K562 (cell line): ENCODE measurements at regions not wholly inside any gene's neighbourhood (a gene's known extent, or its start where the extent isn't known, plus 50 kb on each side); places are given as distances from the start of the nearest gene placed in this dataset.

Source experiments
- ATAC-seq: fragments of 200-7000 bp; cut with Tn5 transposase; 3 replicates; pipeline ENCODE4 v1.9.1; 2020; ENCODE audit warnings: moderate library complexity
- BruUV-seq: library from RNA; stranded (reverse); fragments of 400-500 nt; replicated peaks from 2 replicates; lab custom pipeline; 2021; lab: Mats Ljungman, UMichigan
- CTCF ChIA-PET: fragments of 300-600 bp; formaldehyde crosslinking; extraction: SDS; loops from one replicate; lab custom pipeline; 2021; ENCODE audit warnings: low intra/inter-chr PET ratio; lab: Yijun Ruan, JAX
- POLR2A ChIA-PET: fragments of 300-600, 350-650 bp; sonication (Branson Sonifier 250); formaldehyde crosslinking; extraction: SDS; loops from one replicate; lab custom pipeline; 2021; ENCODE audit warnings: antibody characterized with exemption, inconsistent platforms; lab: Yijun Ruan, JAX
- DNase-seq, 4 experiments: peaks; one replicate each; pipeline versions ENCODE4 v3.0.0 to v3.0.0-alpha.2; 2011 to 2018; ENCODE audit warnings: low spot score in 3 of 4, mixed read lengths in 3 of 4; ENCODE audit errors: extremely low read depth in 1 of 4
- FAIRE-seq: peaks from 2 replicates; lab custom pipeline; 2011; peaks lifted over from hg19 to GRCh38; lab: Jason Lieb, UNC
- H2AFZ ChIP-seq: 2 replicates; pipeline ENCODE4 v1.6.0; 2011; ENCODE audit warnings: low read depth, low read length, control low read depth, inconsistent platforms
- H3K27ac ChIP-seq: fragments of 200-600 bp; 3 replicates; pipeline ENCODE4 v1.8.0; 2011; ENCODE audit warnings: low read depth, mild to moderate bottlenecking, control low read depth, inconsistent platforms, low read length, moderate library complexity, mixed read lengths; ENCODE audit errors: extremely low read depth
- H3K27me3 ChIP-seq, 2 experiments: fragments of 300-600 bp in 1 of 2; 2 replicates in 1 of 2; 3 replicates in 1 of 2; pipeline versions ENCODE4 v1.6.0 to v1.8.0; 2011; ENCODE audit warnings: inconsistent platforms in 2 of 2, low read length in 2 of 2, mild to moderate bottlenecking in 1 of 2, mixed read lengths in 1 of 2, moderate library complexity in 1 of 2; ENCODE audit not compliant: control insufficient read depth in 2 of 2, insufficient read depth in 2 of 2
- H3K36me3 ChIP-seq: fragments of 300-600 bp; 3 replicates; pipeline ENCODE4 v1.8.0; 2011; ENCODE audit warnings: mild to moderate bottlenecking, low read length, inconsistent platforms; ENCODE audit not compliant: control insufficient read depth, insufficient read depth
- H3K4me1 ChIP-seq, 2 experiments: fragments of 200-600 bp in 1 of 2; replicated peaks in 1 of 2; 2 replicates in 1 of 2; 3 replicates in 1 of 2; pipeline versions ENCODE4 v1.5.1 to v1.8.0; 2011; ENCODE audit warnings: inconsistent platforms in 2 of 2, low read length in 2 of 2, mild to moderate bottlenecking in 1 of 2, mixed read lengths in 1 of 2, moderate library complexity in 1 of 2; ENCODE audit not compliant: control insufficient read depth in 2 of 2, insufficient read depth in 2 of 2
- H3K4me2 ChIP-seq: 2 replicates; pipeline ENCODE4 v1.6.1; 2011; ENCODE audit warnings: low read length, control low read depth, inconsistent platforms, mixed read lengths; ENCODE audit not compliant: insufficient read depth
- H3K4me3 ChIP-seq: fragments of 200-600 bp; sonication (generic), shearing (Covaris generic); 2 replicates; pipeline ENCODE4 v1.5.1; 2016; ENCODE audit warnings: control low read depth, inconsistent platforms
- H3K79me2 ChIP-seq: fragments of 200-600 bp; 3 replicates; pipeline ENCODE4 v1.8.0; 2011; ENCODE audit warnings: low read length, inconsistent platforms; ENCODE audit not compliant: control insufficient read depth, insufficient read depth
- H3K9ac ChIP-seq, 2 experiments: 2 replicates each; pipeline versions ENCODE4 v1.6.0 to v1.6.1; 2011; ENCODE audit warnings: low read depth in 2 of 2, low read length in 2 of 2, control low read depth in 1 of 2, inconsistent platforms in 1 of 2, mild to moderate bottlenecking in 1 of 2, mixed read lengths in 1 of 2; ENCODE audit not compliant: insufficient read depth in 1 of 2
- H3K9me1 ChIP-seq: one replicate; pipeline ENCODE4 v1.6.0; 2011; ENCODE audit warnings: inconsistent platforms, mild to moderate bottlenecking, low read length, moderate library complexity; ENCODE audit not compliant: control insufficient read depth, insufficient read depth
- H3K9me3 ChIP-seq: replicated peaks from 2 replicates; pipeline ENCODE4 v1.5.1; 2011; ENCODE audit warnings: low read depth, low read length, inconsistent platforms; ENCODE audit not compliant: control insufficient read depth, insufficient read depth
- H4K20me1 ChIP-seq: replicated peaks from 2 replicates; pipeline ENCODE4 v1.6.1; 2011; ENCODE audit warnings: low read length, inconsistent platforms, mixed read lengths; ENCODE audit not compliant: control insufficient read depth, insufficient read depth
- CHD1 ChIP-seq: fragments of 200-600 bp; sonication (generic); IDR thresholded peaks from one replicate; pipeline ENCODE4 v1.6.1; 2012; ENCODE audit warnings: mild to moderate bottlenecking, moderate library complexity, low read length, inconsistent platforms
- RCOR1 ChIP-seq, 2 experiments: IDR thresholded peaks; 2 replicates each; pipeline ENCODE4 v1.6.1; 2012; ENCODE audit warnings: low read depth in 2 of 2, low read length in 2 of 2, borderline replicate concordance in 1 of 2, improper control_type of control experiment in 1 of 2
- SP1 ChIP-seq: sonication (generic); formaldehyde crosslinking; IDR thresholded peaks from 2 replicates; pipeline ENCODE4 v1.8.1; 2022; ENCODE audit warnings: mild to moderate bottlenecking, missing genetic modification reagents
- STAT5A ChIP-seq: IDR thresholded peaks from 2 replicates; pipeline ENCODE4 v1.6.1; 2012; ENCODE audit warnings: low read length, inconsistent platforms, borderline replicate concordance
- ZNF316 ChIP-seq: fragments of 450-650 bp; IDR thresholded peaks from 2 replicates; pipeline ENCODE4 v1.6.1; 2016
- ZNF408 ChIP-seq: fragments of 250-450 bp; sonication (Bioruptor Pico); IDR thresholded peaks from 2 replicates; pipeline ENCODE4 v1.4.0; 2020; ENCODE audit warnings: low read depth, mild to moderate bottlenecking, moderate library complexity
- WGBS: fragments of 100-300 bp; shearing (Covaris generic); methylation state at CpG from one replicate; pipeline ENCODE4 v1.1.6; 2016; ENCODE audit warnings: low coverage, mixed read lengths; ENCODE audit not compliant: insufficient coverage; ENCODE audit errors: missing lambda C conversion rate; 5-methylcytosine and 5-hydroxymethylcytosine counted together
- in situ Hi-C: fragments of 300-500 bp; cut with MboI; formaldehyde crosslinking; loops from 4 replicates; pipeline ENCODE4 v1.15.0; 2018; ENCODE audit warnings: inconsistent platforms, mixed read lengths
- intact Hi-C: fragments of 100-400 bp; cut with micrococcal nuclease; formaldehyde crosslinking; loops from 2 replicates; pipeline ENCODE4 v1.14.2; 2022
- TF ChIP-seq, protein P1 (sequence below), 2 experiments: fragments of 150-350 bp in 1 of 2; IDR thresholded peaks; 2 replicates each; pipeline ENCODE4 v1.6.1; 2012 to 2016; ENCODE audit warnings: low read depth in 2 of 2, low read length in 2 of 2, mild to moderate bottlenecking in 1 of 2, moderate library complexity in 1 of 2

DNA sequence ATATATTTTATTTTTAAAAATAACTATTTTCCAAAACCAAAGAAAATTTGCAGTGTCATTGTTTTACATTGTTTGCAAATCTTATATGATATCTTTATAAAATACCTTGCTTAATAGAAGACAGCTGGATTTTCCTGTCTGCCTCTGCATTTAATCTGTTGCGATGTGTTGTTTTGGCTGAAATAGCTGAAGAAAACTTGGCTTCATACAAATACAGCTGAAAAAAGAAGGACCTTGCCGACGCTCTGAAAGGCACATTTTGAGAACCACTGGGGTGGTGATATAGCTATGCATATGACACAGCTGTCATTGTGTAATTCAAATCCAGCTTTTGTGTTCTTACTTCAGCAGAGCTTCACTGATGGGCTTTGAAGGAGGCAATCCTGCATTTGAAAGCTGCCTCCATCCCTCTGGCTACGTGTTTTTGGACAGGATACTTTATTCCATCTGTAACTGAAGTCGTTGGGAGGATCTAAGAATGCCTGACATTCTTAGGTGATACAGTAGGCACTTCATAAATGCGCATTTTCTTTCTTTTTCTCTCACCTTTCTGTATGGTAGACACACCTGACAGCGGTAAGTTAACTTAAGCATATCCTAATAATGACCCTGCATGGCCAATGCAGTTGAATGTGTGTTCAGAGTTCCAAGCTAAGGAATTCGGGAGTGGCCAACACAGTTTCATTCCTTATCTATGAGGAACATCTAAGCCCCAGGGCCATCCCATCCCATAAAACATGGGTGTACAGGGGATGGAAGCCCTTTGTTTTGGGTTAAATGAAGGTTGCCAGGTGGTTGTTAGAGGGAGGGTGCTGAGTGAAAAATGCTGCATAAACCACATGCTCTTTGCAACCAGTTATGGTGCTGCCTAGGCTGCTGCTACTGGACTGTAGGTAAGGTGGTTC, 213.0 kb downstream of the TFAP2A start:
- Histone ChIP-seq H3K79me2 (no peaks in the 10 kb centered on the region), H3K27me3 (peaks cover 3 to 12% of the 10 kb centered on the region in 2 experiments; a peak in 2 of 5 replicates), H3K4me2 (no peak overlapping the region), H3K27ac (no peak overlapping the region), H3K36me3 (no peaks in the 10 kb centered on the region), H3K9me1 (no peaks in the 10 kb centered on the region), H3K4me1 (no peaks in the 10 kb centered on the region), H4K20me1 (no peaks in the 10 kb centered on the region), H3K9me3 (no peaks in the 10 kb centered on the region), H3K9ac (no peak overlapping the region), H3K4me3 (no peak overlapping the region), H2AFZ (no peak overlapping the region)
- 2% methylated on average over 8 of the region's 8 CpGs for WGBS
- no peak for DNase-seq
- CTCF ChIA-PET = no interaction called here
- BruUV-seq = no TSS peak
- ATAC-seq = no peak
- in situ Hi-C loops (no loop called here), intact Hi-C loops (no loop called here)
- POLR2A ChIA-PET = no interaction called here
- TF ChIP-seq ZNF408 = no peak
- peak; percentile 45; the same call in 1 of the 2 replicates for TF ChIP-seq ZNF316
- FAIRE-seq = no peak

DNA sequence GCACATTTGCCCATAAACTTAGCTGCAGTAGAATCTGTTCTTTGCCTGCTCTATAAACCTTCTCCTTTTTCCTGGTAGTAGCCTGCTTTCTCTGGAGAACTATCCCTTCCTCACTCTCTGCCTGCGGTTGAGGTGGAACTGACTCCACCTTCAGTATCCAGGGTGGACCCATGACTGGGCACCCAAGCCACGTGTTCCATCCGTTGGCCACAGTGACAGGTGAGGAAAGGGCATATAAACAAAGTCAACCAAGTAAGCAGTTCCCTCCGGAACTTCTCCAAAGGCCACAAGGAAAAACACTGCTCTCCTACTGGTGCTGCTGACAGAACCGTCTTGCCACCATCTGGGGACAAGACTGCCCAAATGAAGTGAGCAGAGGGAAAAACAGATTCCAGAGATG, 218.8 kb downstream of the TFAP2A start:
- Histone ChIP-seq H3K27ac (no peak overlapping the region), H2AFZ (no peak overlapping the region), H3K9me1 (no peaks in the 10 kb centered on the region), H3K9me3 (no peaks in the 10 kb centered on the region), H3K9ac (no peak overlapping the region), H3K4me1 (no peaks in the 10 kb centered on the region), H3K79me2 (no peaks in the 10 kb centered on the region), H3K27me3 (peaks cover 3 to 6% of the 10 kb centered on the region in 2 experiments; a peak in 2 of 5 replicates), H3K36me3 (no peaks in the 10 kb centered on the region), H3K4me3 (no peak overlapping the region), H3K4me2 (no peak overlapping the region), H4K20me1 (no peaks in the 10 kb centered on the region)
- WGBS = under 1% methylated on average over 5 of the region's 5 CpGs
- FAIRE-seq (no peak), ATAC-seq (no peak), DNase-seq (no peak)
- ChIA-PET POLR2A (interaction anchor here (0.7 to 1.2 kb wide), 3 partner anchors 33 to 210 kb away, joined by 3 to 6 read pairs (median 3); no protein-coding TSS in a partner anchor), CTCF (no interaction called here)
- intact Hi-C loops = no loop called here
- no TSS peak for BruUV-seq
- in situ Hi-C loops = no loop called here
- TF ChIP-seq RCOR1 (IDR thresholded peaks at IDR 0.05; ENCODE audit: borderline replicate concordance in 1 of 2, low read depth in 2 of 2, low read length in 2 of 2) = no peak
- TF ChIP-seq STAT5A = no peak
- no peak for TF ChIP-seq SP1
- no peak for TF ChIP-seq CHD1
- TF ChIP-seq, protein P1, sequence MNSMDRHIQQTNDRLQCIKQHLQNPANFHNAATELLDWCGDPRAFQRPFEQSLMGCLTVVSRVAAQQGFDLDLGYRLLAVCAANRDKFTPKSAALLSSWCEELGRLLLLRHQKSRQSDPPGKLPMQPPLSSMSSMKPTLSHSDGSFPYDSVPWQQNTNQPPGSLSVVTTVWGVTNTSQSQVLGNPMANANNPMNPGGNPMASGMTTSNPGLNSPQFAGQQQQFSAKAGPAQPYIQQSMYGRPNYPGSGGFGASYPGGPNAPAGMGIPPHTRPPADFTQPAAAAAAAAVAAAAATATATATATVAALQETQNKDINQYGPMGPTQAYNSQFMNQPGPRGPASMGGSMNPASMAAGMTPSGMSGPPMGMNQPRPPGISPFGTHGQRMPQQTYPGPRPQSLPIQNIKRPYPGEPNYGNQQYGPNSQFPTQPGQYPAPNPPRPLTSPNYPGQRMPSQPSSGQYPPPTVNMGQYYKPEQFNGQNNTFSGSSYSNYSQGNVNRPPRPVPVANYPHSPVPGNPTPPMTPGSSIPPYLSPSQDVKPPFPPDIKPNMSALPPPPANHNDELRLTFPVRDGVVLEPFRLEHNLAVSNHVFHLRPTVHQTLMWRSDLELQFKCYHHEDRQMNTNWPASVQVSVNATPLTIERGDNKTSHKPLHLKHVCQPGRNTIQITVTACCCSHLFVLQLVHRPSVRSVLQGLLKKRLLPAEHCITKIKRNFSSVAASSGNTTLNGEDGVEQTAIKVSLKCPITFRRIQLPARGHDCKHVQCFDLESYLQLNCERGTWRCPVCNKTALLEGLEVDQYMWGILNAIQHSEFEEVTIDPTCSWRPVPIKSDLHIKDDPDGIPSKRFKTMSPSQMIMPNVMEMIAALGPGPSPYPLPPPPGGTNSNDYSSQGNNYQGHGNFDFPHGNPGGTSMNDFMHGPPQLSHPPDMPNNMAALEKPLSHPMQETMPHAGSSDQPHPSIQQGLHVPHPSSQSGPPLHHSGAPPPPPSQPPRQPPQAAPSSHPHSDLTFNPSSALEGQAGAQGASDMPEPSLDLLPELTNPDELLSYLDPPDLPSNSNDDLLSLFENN (IDR thresholded peaks at IDR 0.05; ENCODE audit: low read depth in 2 of 2, low read length in 2 of 2) = no peak
